Mucosa of descending colon (tissue), 3 donors: ENCODE measurements at regions not wholly inside any gene's neighbourhood (a gene's known extent, or its start where the extent isn't known, plus 50 kb on each side); places are given as distances from the start of the nearest gene placed in this dataset.

Experiments used
- ATAC-seq: fragments of 200-7000 bp; cut with Tn5 transposase; one replicate; pipeline ENCODE4 v1.9.1; 2020; ENCODE audit warnings: mild to moderate bottlenecking, moderate library complexity
- DNase-seq, 3 donors: peaks; one replicate each; pipeline ENCODE4 v3.0.0-alpha.2; 2020
- H3K36me3 ChIP-seq: fragments of 200-600 bp; one replicate; pipeline ENCODE4 v1.8.0; 2021; ENCODE audit warnings: low read depth, mild to moderate bottlenecking
- H3K4me1 ChIP-seq: fragments of 200-600 bp; one replicate; pipeline ENCODE4 v1.8.0; 2021; ENCODE audit warnings: low read depth, mild to moderate bottlenecking
- H3K4me3 ChIP-seq: fragments of 200-600 bp; one replicate; pipeline ENCODE4 v1.8.0; 2021; ENCODE audit warnings: mild to moderate bottlenecking
- H3K9me3 ChIP-seq: fragments of 200-600 bp; one replicate; pipeline ENCODE4 v1.8.0; 2021; ENCODE audit warnings: mild to moderate bottlenecking
- intact Hi-C, 2 donors: fragments of 100-400 bp; cut with DNase I in 1 of 2; cut with micrococcal nuclease in 1 of 2; formaldehyde crosslinking; loops; one replicate each; pipeline versions ENCODE4 v1.11.0 to v1.11.1; 2022; cut with DNase I, micrococcal nuclease
- TF ChIP-seq, protein P1 (sequence below): fragments of 200-600 bp; IDR thresholded peaks from one replicate; pipeline ENCODE4 v1.8.0; 2022; ENCODE audit warnings: antibody characterized with exemption, mild to moderate bottlenecking
- donor health status: DM: no; HTN: no; CAD: no; lungs with moderate emphysema.
- donor health status: DM: no; HTN: no; CAD: no.
- donor health status: DM: no; HTN: yes; CAD: no.

DNA sequence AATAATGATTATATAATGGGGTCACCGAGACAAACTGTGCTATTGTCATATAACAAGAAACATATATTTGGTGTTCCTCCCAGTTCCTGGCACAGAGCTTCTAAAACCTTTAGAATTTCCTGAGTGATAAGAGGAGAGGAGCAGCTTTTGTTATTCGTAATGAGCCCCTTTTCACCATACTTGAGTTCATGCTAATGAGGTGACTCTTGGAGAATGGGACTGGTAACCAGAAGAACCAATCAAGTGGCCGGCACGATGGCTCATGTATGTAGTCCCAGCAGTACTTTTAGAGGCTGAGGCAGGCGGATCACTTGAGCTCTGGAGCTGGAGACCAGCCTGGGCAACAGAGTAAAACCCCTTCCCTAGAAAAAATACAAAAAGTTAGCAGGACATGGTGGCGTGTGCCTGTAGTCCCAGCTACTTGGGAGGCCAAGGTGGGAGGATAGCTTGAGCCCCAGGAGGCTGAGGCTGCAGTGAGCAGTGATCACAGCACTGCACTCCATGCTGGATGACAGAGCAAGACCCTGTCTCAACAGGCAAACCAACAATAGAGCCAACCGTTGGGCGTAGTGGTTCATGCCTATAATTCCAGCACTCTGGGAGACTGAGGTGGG is 62.7 kb upstream of the FTH1 start:
- no peak for DNase-seq
- Histone ChIP-seq H3K4me3 (no peak overlapping the region), H3K4me1 (no peaks in the 10 kb centered on the region), H3K36me3 (no peaks in the 10 kb centered on the region), H3K9me3 (no peaks in the 10 kb centered on the region)
- intact Hi-C loops = no loop called here
- ATAC-seq = no peak
- TF ChIP-seq, protein P1, sequence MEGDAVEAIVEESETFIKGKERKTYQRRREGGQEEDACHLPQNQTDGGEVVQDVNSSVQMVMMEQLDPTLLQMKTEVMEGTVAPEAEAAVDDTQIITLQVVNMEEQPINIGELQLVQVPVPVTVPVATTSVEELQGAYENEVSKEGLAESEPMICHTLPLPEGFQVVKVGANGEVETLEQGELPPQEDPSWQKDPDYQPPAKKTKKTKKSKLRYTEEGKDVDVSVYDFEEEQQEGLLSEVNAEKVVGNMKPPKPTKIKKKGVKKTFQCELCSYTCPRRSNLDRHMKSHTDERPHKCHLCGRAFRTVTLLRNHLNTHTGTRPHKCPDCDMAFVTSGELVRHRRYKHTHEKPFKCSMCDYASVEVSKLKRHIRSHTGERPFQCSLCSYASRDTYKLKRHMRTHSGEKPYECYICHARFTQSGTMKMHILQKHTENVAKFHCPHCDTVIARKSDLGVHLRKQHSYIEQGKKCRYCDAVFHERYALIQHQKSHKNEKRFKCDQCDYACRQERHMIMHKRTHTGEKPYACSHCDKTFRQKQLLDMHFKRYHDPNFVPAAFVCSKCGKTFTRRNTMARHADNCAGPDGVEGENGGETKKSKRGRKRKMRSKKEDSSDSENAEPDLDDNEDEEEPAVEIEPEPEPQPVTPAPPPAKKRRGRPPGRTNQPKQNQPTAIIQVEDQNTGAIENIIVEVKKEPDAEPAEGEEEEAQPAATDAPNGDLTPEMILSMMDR = no peak

DNA sequence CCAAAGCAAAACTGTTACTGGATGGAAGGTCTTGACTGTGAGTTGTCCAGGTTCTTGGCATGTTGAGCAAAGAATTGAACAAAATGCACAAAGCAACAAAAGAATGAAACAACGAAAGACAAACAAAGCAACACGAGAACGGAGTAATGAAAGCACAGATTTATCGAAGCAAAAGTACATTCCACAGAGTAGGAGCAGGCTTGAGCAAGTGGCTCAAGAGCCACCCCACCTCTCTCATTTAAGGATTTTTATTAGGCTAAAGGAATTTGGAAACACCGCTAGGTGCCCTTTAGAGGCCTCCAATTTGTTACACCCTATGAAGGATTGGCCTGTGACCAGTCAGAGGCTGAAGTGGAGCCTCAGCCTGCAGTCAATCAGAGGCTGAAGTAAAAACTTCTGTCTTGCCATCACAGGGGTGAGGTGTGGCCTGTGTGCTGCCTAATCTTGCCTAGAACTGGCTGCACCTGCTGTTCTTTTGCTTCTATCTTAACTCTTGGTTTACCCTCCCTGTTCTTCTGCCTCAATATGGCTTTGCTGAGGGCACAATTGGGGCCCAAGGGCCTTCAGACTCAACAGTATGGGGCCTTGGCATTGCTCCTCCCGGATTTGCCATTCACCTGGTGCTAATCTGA is 59.4 kb upstream of the FTH1 start:
- H3K4me3 ChIP-seq = no peak overlapping the region
- DNase-seq (no peak), ATAC-seq (no peak)
- no peaks in the 10 kb centered on the region for H3K36me3 ChIP-seq
- intact Hi-C loops = no loop called here
- peaks cover 2% of the 10 kb centered on the region for H3K4me1 ChIP-seq
- H3K9me3 ChIP-seq = no peaks in the 10 kb centered on the region
- TF ChIP-seq, protein P1 = no peak

DNA sequence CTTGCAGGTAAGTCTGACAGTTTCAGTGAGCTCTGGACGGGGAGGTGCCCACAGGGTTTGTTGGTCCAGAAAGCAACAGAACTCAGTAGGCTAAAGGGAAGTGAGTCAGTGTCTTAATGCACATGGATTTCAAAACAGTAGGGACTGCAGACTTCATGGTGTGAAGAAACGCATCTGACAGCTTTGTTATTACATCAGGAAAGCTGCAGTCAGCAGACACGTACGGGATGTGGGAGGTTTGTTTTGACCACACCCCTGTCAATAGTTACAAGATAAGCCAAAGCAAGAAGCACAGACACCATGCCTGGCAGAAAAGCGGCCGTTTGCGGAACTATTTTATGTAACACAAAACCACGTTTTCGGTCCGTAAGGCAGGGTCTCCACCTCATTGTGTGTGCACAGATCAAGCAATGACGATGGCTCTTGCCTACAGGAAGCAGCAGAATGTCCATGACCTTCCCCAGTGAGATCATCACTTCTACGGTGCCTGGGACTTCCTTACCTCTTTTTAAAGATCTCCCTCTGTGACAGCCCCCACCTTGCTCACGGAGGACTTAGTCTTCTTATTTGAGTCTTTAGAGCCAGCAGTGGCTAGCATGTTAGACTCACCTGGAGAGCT is 58.2 kb upstream of the FTH1 start:
- Histone ChIP-seq H3K4me3 (no peak overlapping the region), H3K4me1 (peaks cover 2% of the 10 kb centered on the region), H3K9me3 (peaks cover 10% of the 10 kb centered on the region), H3K36me3 (no peaks in the 10 kb centered on the region)
- TF ChIP-seq, protein P1 = no peak
- DNase-seq = peak in 2 of 3 donors; percentile 61 to 80
- intact Hi-C loops = no loop called here
- peak; percentile 97 for ATAC-seq

DNA sequence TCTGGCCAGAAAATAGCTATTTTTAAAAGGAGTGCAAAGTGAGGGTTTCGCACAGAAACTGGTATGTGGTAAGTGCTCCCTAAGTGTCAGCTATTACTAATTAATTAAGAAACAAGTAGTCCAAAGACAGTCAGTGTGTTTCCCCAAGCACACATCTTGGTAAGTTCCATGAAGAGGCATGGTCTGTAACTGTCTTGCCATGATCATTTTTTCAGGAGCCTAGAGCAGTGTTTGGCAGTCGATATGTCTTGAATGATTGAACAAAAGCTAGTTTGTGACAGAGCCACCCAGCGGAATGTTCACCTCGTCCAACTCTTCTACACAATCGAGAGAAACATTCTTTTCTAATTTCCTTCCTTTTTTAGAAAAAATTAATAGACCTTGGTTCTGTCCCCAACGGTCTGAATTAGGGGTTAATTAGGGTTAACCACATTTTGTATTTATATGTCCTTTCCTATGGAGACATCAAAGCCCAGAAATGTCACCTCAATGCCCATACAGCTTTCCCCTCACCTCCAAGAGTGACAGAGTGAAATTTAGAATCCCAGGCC is 57.6 kb upstream of the FTH1 start:
- peaks cover 11% of the 10 kb centered on the region for H3K9me3 ChIP-seq
- peaks cover 2% of the 10 kb centered on the region for H3K4me1 ChIP-seq
- H3K4me3 ChIP-seq = no peak overlapping the region
- TF ChIP-seq, protein P1 = no peak
- no peaks in the 10 kb centered on the region for H3K36me3 ChIP-seq
- DNase-seq (no peak), ATAC-seq (no peak)
- intact Hi-C loops = no loop called here

DNA sequence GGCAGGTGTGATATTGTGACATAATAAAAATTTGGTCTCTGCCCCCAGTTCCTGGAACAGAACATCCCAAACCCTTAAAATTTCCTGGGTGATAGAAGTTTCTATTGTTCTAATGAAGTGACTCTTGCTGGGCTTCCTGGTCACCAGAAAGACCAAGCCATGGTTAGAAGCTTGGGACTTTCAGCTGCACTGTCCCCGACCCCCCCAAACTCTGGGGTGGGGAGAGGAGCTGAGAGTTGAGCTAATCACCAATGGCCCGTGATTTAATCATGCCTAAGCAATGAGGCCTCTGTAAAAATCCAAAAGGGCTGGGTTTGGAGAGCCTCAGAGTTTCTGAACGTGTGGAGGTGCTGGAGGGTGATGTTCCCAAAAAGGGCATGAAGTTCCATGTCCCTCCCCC is 54.8 kb upstream of the FTH1 start:
- Histone ChIP-seq H3K36me3 (no peaks in the 10 kb centered on the region), H3K4me3 (no peak overlapping the region), H3K4me1 (peaks cover 2% of the 10 kb centered on the region), H3K9me3 (peaks cover 11% of the 10 kb centered on the region)
- ATAC-seq (no peak), DNase-seq (no peak)
- intact Hi-C loops = no loop called here
- TF ChIP-seq, protein P1 = no peak
